ENCODE measurements at regions not wholly inside any gene's neighbourhood (a gene's known extent, or its start where the extent isn't known, plus 50 kb on each side); places are given as distances from the start of the nearest gene placed in this dataset.
"Not testable (repeated sequence)": the region's sequence is repeated elsewhere in the genome, so short reads cannot be mapped to it uniquely, and the experiment has no call there.

GRCh38 chr10:120184547-120185337 lies 272.3 kb upstream of the PLPP4 start:
- WGBS, 2 donors: 56 to 58% methylated on average over 7 of the region's 7 CpGs
- intact Hi-C loops (cut with DNase I): no loop called here
- TF ChIP-seq, protein P1, sequence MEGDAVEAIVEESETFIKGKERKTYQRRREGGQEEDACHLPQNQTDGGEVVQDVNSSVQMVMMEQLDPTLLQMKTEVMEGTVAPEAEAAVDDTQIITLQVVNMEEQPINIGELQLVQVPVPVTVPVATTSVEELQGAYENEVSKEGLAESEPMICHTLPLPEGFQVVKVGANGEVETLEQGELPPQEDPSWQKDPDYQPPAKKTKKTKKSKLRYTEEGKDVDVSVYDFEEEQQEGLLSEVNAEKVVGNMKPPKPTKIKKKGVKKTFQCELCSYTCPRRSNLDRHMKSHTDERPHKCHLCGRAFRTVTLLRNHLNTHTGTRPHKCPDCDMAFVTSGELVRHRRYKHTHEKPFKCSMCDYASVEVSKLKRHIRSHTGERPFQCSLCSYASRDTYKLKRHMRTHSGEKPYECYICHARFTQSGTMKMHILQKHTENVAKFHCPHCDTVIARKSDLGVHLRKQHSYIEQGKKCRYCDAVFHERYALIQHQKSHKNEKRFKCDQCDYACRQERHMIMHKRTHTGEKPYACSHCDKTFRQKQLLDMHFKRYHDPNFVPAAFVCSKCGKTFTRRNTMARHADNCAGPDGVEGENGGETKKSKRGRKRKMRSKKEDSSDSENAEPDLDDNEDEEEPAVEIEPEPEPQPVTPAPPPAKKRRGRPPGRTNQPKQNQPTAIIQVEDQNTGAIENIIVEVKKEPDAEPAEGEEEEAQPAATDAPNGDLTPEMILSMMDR (IDR thresholded peaks at IDR 0.05): no peak
- no peaks in the 10 kb centered on the region for H3K9me3 ChIP-seq
- no peaks in the 10 kb centered on the region for H3K36me3 ChIP-seq
- H3K4me1 ChIP-seq: no peaks in the 10 kb centered on the region
- no peak overlapping the region for H3K4me3 ChIP-seq
- no peaks in the 10 kb centered on the region for H3K27me3 ChIP-seq
- no peak overlapping the region for H3K27ac ChIP-seq
- DNase-seq (no peak), ATAC-seq (no peak)

GRCh38 chr10:120186506-120186905 lies 270.5 kb upstream of the PLPP4 start:
- 26 to 48% methylated on average over 1 of the region's 1 CpG for WGBS, 2 donors
- ATAC-seq: no peak

DNA sequence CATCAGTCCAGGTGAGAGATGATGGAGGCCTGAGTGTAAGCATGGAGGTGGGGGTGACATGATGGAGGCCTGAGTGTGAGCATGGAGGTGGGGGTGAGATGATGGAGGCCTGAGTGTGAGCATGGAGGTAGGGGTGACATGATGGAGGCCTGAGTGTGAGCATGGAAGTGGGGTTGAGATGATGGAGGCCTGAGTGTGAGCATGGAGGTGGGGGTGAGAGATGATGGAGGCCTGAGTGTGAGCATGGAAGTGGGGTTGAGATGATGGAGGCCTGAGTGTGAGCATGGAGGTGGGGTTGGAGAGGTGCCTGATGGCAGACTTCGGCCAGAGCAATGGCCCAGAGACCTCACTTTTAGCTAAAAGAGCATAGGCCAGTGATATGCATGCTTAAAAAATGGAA lies 269.9 kb upstream of the PLPP4 start:
- H3K4me1 ChIP-seq; intact Hi-C loops (cut with DNase I); DNase-seq; H3K27ac ChIP-seq; ATAC-seq; H3K27me3 ChIP-seq; H3K9me3 ChIP-seq; H3K36me3 ChIP-seq; H3K4me3 ChIP-seq: not testable (repeated sequence)
- 72 to 81% methylated on average over 1 of the region's 1 CpG for WGBS, 2 donors

More at GRCh38 chr10:120186506-120186905, 270.5 kb upstream of the PLPP4 start:
- TF ChIP-seq, protein P1 (IDR thresholded peaks at IDR 0.05): no peak
- no peak overlapping the region for H3K27ac ChIP-seq
- no peaks in the 10 kb centered on the region for H3K9me3 ChIP-seq
- no peaks in the 10 kb centered on the region for H3K36me3 ChIP-seq
- no peak overlapping the region for H3K4me3 ChIP-seq
- no peaks in the 10 kb centered on the region for H3K4me1 ChIP-seq
- intact Hi-C loops (cut with DNase I): no loop called here
- no peaks in the 10 kb centered on the region for H3K27me3 ChIP-seq
- DNase-seq: no peak

DNA sequence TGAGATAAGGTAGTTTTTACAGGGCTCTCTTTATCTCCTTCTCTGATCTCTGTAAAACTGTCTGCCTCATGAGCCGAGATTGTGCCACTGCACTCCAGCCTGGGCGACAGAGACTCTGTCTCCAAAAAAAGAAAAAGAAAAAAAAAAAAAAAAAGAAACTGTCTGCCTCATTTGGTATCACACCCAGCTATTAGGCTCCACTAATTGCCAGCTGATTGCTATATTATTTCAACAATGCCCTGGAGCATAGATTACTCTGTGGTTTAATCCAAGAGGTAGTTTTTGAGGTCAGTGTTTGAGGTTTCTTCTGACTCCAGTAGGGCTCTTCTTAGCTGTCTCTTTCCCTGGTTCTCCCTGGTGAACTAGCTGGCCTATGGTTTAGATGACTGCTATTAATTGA lies 268.1 kb upstream of the PLPP4 start:
- H3K4me1 ChIP-seq: no peaks in the 10 kb centered on the region
- ATAC-seq (no peak), DNase-seq (no peak)
- H3K27ac ChIP-seq: no peak overlapping the region
- H3K27me3 ChIP-seq: no peaks in the 10 kb centered on the region
- no peaks in the 10 kb centered on the region for H3K9me3 ChIP-seq
- 45 to 47% methylated on average over 2 of the region's 2 CpGs for WGBS, 2 donors
- TF ChIP-seq, protein P1 (IDR thresholded peaks at IDR 0.05): no peak
- no peak overlapping the region for H3K4me3 ChIP-seq
- intact Hi-C loops (cut with DNase I): no loop called here
- H3K36me3 ChIP-seq: no peaks in the 10 kb centered on the region

DNA sequence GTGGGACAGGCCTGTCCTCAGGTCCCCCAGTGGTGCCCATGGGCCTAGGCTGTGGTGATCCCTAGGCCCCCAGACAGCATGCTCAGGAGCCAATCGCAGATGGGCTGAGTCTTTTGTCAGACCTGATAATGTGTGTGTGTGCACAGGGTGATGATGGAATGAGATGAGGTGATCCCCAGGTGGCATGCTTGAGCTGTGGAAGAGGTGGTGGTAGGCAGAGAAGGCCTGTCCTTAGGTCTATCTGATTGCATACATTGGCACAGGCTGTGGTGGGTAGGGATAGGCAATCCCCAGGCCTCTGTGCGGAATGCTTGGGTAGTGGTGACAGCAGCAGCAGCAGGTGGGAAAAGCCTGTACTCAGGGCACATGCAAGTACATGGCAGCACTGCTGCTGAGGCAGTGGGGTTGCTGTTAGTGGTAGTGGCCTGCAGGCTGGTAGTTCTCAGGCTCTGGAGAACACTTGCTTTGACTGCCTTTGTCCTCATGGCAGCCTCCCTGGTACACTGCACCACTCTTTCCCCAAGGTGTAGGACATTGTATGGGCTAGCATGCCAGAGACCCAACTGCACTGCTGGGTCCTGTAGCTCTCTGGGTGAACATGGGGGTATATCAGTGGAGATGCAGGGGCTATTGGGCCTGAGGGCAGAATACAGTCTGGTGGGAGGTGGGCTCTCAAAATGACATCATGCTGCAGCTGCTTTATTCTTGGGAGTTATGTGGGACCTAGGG lies 260.9 kb upstream of the PLPP4 start:
- intact Hi-C loops (cut with DNase I): no loop called here
- DNase-seq: no peak
- H3K4me3 ChIP-seq: no peak overlapping the region
- 88 to 91% methylated on average over 2 of the region's 2 CpGs for WGBS, 2 donors
- TF ChIP-seq, protein P1 (IDR thresholded peaks at IDR 0.05): no peak
- no peak for ATAC-seq
- no peaks in the 10 kb centered on the region for H3K4me1 ChIP-seq
- H3K27ac ChIP-seq: no peak overlapping the region
- H3K9me3 ChIP-seq: no peaks in the 10 kb centered on the region
- no peaks in the 10 kb centered on the region for H3K27me3 ChIP-seq
- no peaks in the 10 kb centered on the region for H3K36me3 ChIP-seq
